ENCODE measurements at regions not wholly inside any gene's neighbourhood (a gene's known extent, or its start where the extent isn't known, plus 50 kb on each side); places are given as distances from the start of the nearest gene placed in this dataset.

DNA sequence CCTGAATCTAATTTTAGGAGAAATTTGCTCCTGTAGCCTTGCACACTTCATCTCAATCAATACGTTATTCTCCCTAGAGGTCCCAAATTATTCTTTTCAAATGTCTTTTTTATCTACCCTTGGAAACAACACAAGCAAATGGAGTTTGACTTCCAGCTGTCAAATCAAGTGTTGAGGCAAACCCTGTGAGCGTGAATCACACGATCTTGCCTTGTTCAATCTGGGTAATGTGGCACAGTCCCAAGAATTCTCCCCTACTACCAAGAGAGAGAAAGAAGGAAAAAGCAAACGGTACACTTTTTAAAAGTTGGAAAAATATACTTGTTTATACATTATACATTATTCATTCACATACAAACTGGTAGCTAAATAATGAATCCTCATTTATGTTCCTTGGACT, 2035.3 kb upstream of the CELF4 start:
- 70 to 76% methylated on average over 4 of the region's 4 CpGs for WGBS, 2 donors
- no peak for ATAC-seq (ENCODE audit: low FRiP score in 2 of 2)

DNA sequence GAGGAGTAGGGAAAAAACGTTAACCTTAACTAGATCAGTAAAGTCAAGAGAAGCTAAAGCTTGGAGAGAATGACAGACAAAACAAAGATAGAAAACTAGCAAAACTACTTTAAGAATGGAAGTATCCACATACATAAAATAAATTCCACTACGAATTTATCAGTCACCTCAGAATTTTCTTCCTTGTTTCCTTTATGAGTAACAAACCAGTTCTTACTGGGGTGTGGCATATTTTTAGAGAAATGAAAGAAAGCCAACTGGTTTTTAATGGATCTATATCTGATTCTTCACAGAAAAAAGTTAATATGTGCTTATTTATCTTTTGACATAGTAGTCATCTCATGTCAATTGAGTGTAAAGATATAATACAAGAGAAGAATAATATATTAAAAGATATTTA, 2033.7 kb upstream of the CELF4 start:
- no peak overlapping the region for H3K4me3 ChIP-seq
- no peaks in the 10 kb centered on the region for H3K27me3 ChIP-seq
- TF ChIP-seq, protein P1, sequence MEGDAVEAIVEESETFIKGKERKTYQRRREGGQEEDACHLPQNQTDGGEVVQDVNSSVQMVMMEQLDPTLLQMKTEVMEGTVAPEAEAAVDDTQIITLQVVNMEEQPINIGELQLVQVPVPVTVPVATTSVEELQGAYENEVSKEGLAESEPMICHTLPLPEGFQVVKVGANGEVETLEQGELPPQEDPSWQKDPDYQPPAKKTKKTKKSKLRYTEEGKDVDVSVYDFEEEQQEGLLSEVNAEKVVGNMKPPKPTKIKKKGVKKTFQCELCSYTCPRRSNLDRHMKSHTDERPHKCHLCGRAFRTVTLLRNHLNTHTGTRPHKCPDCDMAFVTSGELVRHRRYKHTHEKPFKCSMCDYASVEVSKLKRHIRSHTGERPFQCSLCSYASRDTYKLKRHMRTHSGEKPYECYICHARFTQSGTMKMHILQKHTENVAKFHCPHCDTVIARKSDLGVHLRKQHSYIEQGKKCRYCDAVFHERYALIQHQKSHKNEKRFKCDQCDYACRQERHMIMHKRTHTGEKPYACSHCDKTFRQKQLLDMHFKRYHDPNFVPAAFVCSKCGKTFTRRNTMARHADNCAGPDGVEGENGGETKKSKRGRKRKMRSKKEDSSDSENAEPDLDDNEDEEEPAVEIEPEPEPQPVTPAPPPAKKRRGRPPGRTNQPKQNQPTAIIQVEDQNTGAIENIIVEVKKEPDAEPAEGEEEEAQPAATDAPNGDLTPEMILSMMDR (IDR thresholded peaks at IDR 0.05): no peak
- no peak for TF ChIP-seq POLR2AphosphoS5 (IDR thresholded peaks at IDR 0.05)
- no peak for TF ChIP-seq EP300 (IDR thresholded peaks at IDR 0.05)
- no peaks in the 10 kb centered on the region for H3K9me3 ChIP-seq
- ATAC-seq (ENCODE audit: low FRiP score in 2 of 2) (no peak), DNase-seq (no peak)
- H3K4me1 ChIP-seq: no peaks in the 10 kb centered on the region
- WGBS, 2 donors: 64 to 77% methylated on average over 2 of the region's 2 CpGs
- no peaks in the 10 kb centered on the region for H3K36me3 ChIP-seq
- no peak overlapping the region for H3K27ac ChIP-seq

More for the DNA sequence above, 2035.3 kb upstream of the CELF4 start:
- H3K27me3 ChIP-seq: no peaks in the 10 kb centered on the region
- H3K27ac ChIP-seq: no peak overlapping the region
- TF ChIP-seq POLR2A (IDR thresholded peaks at IDR 0.05): no peak
- no peak overlapping the region for H3K4me3 ChIP-seq
- no peaks in the 10 kb centered on the region for H3K4me1 ChIP-seq
- no peaks in the 10 kb centered on the region for H3K36me3 ChIP-seq
- H3K9me3 ChIP-seq: no peaks in the 10 kb centered on the region
- DNase-seq: no peak

DNA sequence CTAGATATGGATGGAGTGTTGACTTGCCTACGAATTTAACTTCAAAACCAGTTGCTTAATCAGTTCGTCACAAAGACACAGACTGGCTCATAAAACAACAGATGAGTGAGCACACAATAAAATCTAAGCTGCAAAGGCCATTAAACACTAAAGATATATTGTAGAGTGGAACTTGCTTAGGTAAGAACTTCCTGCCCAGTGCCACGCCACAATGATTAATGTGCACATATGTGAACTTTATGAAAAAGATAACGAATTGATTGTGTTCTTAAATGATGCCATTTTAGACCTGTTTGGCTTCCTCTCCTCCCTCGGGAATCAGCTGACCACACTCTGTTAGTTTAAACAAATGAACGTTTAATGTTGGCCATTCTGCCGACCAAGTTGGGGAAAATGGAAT, 2031.3 kb upstream of the CELF4 start:
- TF ChIP-seq POLR2AphosphoS5 (IDR thresholded peaks at IDR 0.05): no peak
- no peak for TF ChIP-seq POLR2A (IDR thresholded peaks at IDR 0.05)
- no peak for TF ChIP-seq EP300 (IDR thresholded peaks at IDR 0.05)
- TF ChIP-seq, protein P1 (IDR thresholded peaks at IDR 0.05): no peak
- no peaks in the 10 kb centered on the region for H3K36me3 ChIP-seq
- H3K4me1 ChIP-seq: no peaks in the 10 kb centered on the region
- DNase-seq (no peak), ATAC-seq (ENCODE audit: low FRiP score in 2 of 2) (no peak)
- 40 to 41% methylated on average over 7 of the region's 7 CpGs for WGBS, 2 donors
- no peaks in the 10 kb centered on the region for H3K9me3 ChIP-seq
- H3K4me3 ChIP-seq: no peak overlapping the region
- H3K27ac ChIP-seq: no peak overlapping the region
- no peaks in the 10 kb centered on the region for H3K27me3 ChIP-seq

DNA sequence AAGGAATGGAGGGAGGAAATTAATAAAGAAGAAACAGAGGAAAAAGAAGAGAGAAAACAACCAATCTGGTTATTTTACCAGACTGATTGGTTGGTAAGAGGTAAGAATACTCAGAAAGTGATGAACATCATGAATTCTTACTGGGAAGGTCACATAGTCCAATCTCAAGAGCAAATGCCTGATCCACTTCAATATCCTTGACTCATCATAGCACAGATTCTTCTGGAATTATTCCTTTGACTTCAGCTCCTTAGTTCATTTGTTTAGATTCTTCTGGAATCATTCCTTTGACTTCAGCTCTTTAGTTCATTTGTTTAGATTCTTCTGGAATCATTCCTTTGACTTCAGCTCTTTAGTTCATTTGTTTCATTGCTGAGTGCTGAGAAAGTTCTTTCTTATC, 2030.6 kb upstream of the CELF4 start:
- Histone ChIP-seq H3K36me3 (no peaks in the 10 kb centered on the region), H3K4me3 (no peak overlapping the region), H3K9me3 (no peaks in the 10 kb centered on the region), H3K27ac (no peak overlapping the region), H3K4me1 (no peaks in the 10 kb centered on the region), H3K27me3 (no peaks in the 10 kb centered on the region)
- ATAC-seq (ENCODE audit: low FRiP score in 2 of 2): no peak
- DNase-seq: no peak
- TF ChIP-seq, protein P1 (IDR thresholded peaks at IDR 0.05): no peak
- TF ChIP-seq POLR2A (IDR thresholded peaks at IDR 0.05) (no peak), EP300 (IDR thresholded peaks at IDR 0.05) (no peak), POLR2AphosphoS5 (IDR thresholded peaks at IDR 0.05) (no peak)

DNA sequence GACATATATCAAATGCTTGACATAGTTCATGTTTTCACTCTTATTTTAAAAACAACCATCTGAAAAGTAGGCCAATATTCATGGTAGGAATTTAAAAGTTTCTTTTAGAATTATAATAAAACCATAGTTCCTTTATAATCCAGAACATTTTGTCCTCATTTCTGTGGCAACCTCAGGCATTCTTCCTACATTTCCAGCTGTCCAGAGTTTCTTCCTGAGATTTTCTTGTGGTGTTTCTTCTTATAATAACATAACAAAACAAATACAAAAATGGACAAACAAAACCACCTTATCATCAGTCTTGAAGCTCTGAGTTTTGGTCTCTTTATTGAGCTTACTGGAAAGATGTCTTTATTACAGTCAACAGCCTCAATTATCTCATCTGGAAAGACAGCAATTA, 2028.6 kb upstream of the CELF4 start:
- no peak for ATAC-seq (ENCODE audit: low FRiP score in 2 of 2)
- H3K4me3 ChIP-seq: no peak overlapping the region
- H3K27me3 ChIP-seq: no peaks in the 10 kb centered on the region
- no peaks in the 10 kb centered on the region for H3K9me3 ChIP-seq
- no peaks in the 10 kb centered on the region for H3K36me3 ChIP-seq
- TF ChIP-seq, protein P1 (IDR thresholded peaks at IDR 0.05): no peak
- TF ChIP-seq POLR2A (IDR thresholded peaks at IDR 0.05) (no peak), POLR2AphosphoS5 (IDR thresholded peaks at IDR 0.05) (no peak), EP300 (IDR thresholded peaks at IDR 0.05) (no peak)
- no peaks in the 10 kb centered on the region for H3K4me1 ChIP-seq
- H3K27ac ChIP-seq: no peak overlapping the region
- DNase-seq: no peak
